NCI-H2107 treated with DMSO at 0.1 percent for 48 hours (cell line): ENCODE measurements at regions not wholly inside any gene's neighbourhood (a gene's known extent, or its start where the extent isn't known, plus 50 kb on each side); places are given as distances from the start of the nearest gene placed in this dataset.

Experiments
- DNase-seq: peaks from one replicate; lab custom pipeline; 2025; ENCODE audit not compliant: unreplicated experiment; lab: John Stamatoyannopoulos, UW

- DNase-seq = no peak
Observed at GRCh38 chr16:56140645-56141044, 50.6 kb upstream of the GNAO1 start.

DNA sequence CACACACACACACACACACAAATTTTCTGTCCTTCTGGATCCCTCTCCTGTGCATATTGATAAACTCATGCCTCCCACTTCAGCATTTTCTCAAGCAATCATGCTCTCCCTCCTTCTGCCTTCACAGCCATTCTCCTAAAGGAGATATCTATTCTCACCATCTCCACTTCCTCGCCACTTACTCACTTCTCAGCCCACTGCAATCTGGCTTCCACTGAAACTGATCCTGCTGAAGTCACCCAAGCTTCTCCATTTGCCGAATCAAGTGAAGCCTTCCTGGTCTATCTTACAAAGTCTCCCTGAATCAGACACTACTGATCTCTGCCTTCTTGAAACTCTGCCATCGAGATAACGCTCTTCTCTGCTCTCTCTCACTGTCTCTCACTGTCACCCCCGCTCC lies 54.0 kb upstream of the GNAO1 start:
- no peak for DNase-seq

- no peak for DNase-seq
Observed at GRCh38 chr16:56136256-56136655, 55.0 kb upstream of the GNAO1 start.

DNA sequence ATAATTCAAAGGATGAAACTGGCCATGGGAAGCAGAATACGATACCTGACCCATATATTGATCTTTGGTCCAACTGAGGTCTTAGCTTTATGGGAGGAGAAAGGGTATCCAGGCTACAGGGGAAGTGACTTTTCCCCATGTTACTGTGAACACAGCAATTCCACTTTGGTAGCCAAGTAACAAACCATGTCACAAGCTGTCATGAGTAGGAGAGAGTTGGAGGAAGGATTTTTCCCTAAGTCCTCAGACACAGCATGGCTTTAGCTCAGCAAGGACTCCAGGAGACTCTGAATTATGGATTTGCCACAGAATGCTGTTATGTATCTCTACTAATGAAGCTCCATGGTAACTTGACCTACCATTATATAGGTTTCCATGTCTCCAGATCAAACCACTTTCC lies 56.5 kb upstream of the GNAO1 start:
- no peak for DNase-seq

- no peak for DNase-seq
Observed at GRCh38 chr16:56125922-56126321, 65.4 kb upstream of the GNAO1 start.

DNA sequence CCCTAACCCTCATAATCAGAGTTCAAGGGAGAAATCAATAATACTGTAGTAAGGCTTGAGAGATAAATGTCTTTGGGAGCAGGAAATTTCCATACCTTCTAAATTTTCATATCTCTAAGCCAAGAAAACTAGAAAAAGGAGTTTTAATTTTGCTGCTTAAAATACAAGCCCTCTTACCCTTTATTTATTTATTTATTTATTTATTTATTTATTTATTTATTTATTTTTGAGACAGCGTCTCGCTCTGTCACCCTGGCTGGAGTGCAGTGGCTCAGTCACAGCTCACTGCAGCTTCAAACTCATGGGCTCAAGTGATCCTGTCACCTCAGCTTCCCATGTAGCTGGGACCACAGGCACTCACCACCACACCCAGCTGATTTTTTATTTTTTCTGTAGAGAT lies 69.0 kb upstream of the GNAO1 start:
- DNase-seq = no peak

DNA sequence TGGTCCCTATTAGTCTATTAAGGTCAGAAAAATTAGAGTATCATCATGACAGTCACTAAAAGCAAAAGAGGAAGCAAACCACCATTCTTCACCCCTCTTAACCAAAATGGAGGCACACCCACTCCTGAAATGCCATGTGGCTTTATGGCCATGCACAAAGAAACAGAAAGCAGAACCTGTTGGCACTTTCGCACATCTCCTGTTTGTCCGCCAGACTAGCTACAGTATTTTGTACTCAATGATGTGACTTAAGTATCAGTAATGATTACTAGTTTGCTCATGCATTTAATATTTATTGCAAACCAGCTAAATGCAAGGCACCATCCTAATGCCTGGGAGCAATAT lies 70.2 kb upstream of the GNAO1 start:
- no peak for DNase-seq

GRCh38 chr16:56120447-56121155 lies 70.7 kb upstream of the GNAO1 start:
- DNase-seq = no peak

DNA sequence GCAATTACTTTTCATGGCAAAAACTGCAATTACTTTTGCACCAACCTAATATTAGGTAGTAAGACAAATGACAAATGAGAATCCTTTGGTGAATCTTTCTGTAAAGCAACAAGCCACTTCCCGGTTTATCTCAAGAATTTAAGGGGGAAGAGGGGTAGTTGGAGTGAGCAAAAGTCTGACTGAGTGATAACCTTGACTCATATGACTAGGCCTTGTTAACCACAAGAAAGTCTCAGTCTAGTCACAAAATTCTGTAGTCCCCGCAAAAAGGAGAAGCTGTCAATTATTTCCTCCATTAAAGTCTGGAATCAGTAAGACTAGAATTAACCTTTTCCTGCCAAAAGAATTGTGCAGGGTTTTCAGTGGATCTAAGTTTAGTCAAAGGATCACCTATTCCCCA lies 72.2 kb upstream of the GNAO1 start:
- DNase-seq = no peak

- no peak for DNase-seq
Observed at GRCh38 chr16:56116577-56116964, 74.7 kb upstream of the GNAO1 start.

- no peak for DNase-seq
Observed at GRCh38 chr16:56115817-56116576, 75.3 kb upstream of the GNAO1 start.

DNA sequence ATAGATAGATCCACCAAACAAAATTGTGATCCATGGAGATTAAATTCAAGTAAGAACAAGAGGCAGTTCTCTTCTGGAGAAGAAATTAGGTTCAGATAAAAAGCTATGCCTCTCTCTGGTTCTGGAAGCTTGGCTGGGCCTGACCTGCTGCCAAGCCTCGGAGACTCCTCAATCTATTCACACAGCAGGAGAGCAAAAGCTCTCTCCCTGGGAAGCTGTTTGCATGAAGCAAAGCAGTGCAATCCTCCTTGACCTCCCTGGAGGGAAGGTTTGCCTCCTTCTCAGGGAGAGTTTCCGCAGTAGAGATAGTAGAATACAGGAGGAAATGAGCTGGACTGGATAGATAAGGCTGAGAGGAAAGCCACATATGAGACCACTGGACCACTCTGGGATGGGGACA lies 78.1 kb upstream of the GNAO1 start:
- DNase-seq = no peak

- no peak for DNase-seq
Observed at GRCh38 chr16:56111100-56111499, 80.2 kb upstream of the GNAO1 start.

DNA sequence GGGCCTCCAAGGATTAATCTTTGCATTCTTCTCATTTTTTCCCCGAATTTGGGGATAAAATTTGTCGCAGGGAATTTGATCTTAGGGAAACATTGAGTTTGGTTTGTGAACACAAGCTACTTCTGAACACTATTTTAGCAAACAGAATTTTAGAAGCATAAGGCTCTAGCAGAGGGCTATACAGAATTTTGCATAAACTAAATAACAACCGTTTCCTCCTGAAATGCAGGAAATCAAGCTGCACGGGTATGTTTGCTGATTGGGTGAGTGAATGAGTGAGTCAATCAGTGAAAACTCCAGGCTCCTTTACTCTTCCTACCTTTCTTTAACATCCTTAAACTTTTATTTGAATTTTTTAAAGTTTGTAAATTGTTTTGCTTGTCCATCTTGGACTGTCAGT lies 81.3 kb upstream of the GNAO1 start:
- no peak for DNase-seq

- no peak for DNase-seq
Observed at GRCh38 chr16:56109205-56109604, 82.1 kb upstream of the GNAO1 start.

DNA sequence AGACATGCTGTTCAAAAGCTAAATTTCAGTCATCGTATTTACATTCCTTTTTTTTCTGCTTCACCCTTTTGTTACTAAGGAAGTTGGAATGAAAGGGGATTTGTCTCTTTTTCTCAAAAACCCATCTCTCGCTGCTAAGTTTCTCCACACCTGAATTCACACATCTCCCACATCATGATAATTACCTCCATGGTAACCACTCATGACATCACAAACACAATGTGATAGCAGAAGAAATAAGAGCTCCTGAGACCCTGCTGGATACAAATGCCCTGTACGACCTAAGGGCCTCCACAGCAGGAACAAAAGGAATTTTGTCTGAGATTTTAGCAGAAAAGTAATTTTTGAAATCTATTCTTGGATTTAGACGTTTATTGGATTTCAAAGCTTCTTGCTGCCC lies 82.6 kb upstream of the GNAO1 start:
- DNase-seq = peak; percentile 54

GRCh38 chr16:56108056-56108471 lies 83.2 kb upstream of the GNAO1 start:
- DNase-seq = peak; percentile 90

GRCh38 chr16:56106527-56106926 lies 84.8 kb upstream of the GNAO1 start:
- DNase-seq = no peak

DNA sequence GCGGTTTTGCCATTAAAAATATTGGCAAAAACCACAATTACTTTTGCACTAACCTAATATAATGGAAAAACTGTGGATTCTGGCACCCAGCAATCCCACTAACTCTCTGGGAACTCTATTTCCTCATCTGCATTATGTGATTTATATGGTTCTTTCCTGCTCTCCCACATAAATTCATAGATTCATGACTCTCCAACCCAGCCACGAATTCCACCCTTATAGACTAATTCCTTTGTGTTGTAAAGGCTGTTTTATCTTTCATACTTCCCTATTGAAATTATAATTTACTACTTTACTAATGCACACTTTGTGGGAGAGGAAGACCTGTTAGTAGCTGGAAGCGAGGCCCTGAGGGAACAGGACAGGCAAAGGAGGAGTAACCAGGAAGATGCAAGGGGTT lies 88.4 kb upstream of the GNAO1 start:
- DNase-seq = no peak

- DNase-seq = peak; percentile 83
Observed at GRCh38 chr16:56102183-56102686, 89.1 kb upstream of the GNAO1 start.

- no peak for DNase-seq
Observed at GRCh38 chr16:56101480-56101879, 89.8 kb upstream of the GNAO1 start.

DNA sequence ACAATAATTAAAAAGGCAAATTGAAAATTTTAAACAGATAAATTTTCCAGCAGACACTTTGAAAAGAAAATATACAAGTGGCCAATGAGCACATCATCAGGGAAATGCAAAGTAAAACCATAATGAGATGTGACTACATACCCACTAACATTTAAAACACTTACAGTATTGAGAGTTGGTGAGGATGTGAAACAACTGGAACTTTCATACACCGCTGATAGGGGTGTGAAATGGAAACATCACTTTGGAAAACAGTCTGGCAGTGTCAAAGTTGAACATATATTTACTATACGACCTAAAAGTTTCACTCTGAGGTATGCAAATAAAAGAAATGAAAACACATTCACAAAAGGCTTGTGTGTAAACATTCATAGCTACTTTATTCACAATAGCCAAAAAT lies 94.0 kb upstream of the GNAO1 start:
- DNase-seq = no peak

- DNase-seq = no peak
Observed at GRCh38 chr16:56094231-56094630, 97.1 kb upstream of the GNAO1 start.
